GM10266 (cell line): ENCODE measurements at regions not wholly inside any gene's neighbourhood (a gene's known extent, or its start where the extent isn't known, plus 50 kb on each side); places are given as distances from the start of the nearest gene placed in this dataset.

Experiments used
- DNase-seq: peaks from one replicate; pipeline ENCODE4 v3.0.0; 2012; ENCODE audit errors: extremely low spot score
- TF ChIP-seq, protein P1 (sequence below): IDR thresholded peaks from 2 replicates; pipeline ENCODE4 v1.5.1; 2012; ENCODE audit warnings: mild to moderate bottlenecking, low read depth; ENCODE audit not compliant: control insufficient read depth, insufficient read depth; ENCODE audit errors: missing control alignments

DNA sequence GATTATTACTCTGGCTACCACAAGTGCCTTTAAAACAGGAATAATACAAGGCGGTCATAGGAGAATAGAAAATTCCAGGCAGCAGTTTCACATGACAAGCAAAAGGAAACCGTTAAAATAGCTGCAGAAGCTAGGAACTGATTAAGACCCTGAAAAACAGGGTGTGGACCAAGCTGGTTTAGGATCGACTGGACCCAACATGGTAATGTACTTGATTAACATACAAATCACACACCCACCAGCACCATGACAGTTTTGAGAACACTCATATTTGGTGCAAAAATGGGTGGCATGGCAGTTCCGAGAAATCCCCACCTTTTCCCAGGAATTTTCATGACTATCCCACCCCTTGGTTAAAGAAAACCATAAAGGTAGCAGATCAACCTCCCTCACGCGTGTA, 51.9 kb upstream of the TMEM163 start:
- no peak for DNase-seq
- TF ChIP-seq, protein P1, sequence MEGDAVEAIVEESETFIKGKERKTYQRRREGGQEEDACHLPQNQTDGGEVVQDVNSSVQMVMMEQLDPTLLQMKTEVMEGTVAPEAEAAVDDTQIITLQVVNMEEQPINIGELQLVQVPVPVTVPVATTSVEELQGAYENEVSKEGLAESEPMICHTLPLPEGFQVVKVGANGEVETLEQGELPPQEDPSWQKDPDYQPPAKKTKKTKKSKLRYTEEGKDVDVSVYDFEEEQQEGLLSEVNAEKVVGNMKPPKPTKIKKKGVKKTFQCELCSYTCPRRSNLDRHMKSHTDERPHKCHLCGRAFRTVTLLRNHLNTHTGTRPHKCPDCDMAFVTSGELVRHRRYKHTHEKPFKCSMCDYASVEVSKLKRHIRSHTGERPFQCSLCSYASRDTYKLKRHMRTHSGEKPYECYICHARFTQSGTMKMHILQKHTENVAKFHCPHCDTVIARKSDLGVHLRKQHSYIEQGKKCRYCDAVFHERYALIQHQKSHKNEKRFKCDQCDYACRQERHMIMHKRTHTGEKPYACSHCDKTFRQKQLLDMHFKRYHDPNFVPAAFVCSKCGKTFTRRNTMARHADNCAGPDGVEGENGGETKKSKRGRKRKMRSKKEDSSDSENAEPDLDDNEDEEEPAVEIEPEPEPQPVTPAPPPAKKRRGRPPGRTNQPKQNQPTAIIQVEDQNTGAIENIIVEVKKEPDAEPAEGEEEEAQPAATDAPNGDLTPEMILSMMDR: no peak

DNA sequence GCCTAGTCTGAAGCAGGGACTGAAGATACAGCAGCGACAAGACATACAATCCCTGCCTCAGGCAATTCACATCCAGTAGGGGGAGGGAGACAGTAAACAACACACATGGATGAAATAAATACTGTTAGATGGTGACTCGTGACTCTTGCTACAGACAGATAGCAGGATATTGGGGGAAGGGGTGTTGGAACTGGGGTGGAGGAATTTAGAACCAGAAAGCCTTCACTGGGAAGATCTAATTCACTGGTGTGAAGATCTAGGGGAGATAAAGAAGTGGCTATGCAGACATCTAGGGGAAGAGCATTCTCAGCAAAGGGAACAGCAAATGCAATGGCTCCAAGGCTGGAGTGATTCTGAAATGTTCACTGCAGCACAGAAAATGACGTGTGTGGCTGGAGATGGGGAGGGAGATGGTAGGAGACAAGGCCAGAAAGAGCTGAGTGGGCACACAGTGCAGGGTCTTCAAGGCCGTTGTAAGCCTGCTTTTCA, 52.6 kb upstream of the TMEM163 start:
- TF ChIP-seq, protein P1: no peak
- DNase-seq: no peak

DNA sequence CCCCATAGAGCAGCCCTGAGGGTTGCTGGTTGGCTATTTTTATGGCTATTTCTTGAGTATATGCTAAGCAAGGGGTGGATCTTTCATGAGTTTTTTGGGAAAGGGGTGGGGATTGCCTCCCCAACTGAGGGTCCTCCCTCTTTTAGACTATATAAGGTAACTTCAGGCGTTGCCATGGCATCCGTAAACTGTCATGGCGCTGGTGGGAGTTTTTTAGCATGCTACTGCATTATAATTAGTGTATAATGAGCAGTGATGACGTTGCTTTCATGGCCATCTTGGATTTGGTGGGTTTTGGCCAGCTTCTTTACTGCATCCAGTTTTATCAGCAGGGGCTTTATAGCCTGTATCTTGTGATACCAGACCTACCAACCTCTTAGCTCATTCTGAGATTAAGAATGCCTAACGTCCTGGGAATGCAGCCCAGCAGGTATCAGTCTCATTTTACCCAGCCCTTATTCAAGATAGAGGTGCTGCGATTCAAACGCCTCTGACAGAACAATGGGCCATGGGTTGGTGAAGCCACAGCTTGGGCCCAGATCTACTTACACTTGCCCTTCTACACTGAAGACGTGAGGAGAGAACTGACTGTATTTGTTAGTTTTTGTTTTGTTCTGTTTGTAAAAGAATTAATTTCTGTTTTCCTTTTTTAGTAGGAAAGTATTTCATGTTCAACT, 53.8 kb upstream of the TMEM163 start:
- no peak for DNase-seq
- TF ChIP-seq, protein P1: no peak

DNA sequence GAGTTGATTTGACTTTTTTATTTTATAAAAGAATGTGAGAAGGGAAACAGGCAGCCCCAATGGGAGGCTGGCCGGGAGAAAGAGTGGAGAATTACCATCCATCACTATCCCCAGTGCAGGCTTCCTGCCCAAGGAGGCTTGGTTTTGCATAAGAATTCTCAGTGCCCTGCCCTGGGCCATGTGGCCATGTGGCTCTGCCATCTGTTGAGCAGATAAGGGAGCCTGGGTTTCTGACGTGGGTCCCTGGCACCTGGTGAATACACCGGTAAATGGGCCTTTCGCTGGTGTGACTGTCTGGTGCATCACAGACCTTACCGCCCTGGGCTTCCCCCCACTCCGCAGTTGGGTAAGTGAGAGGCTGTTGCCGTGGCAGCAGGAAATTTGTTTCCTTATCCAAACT, 54.5 kb upstream of the TMEM163 start:
- TF ChIP-seq, protein P1: no peak
- DNase-seq: no peak

DNA sequence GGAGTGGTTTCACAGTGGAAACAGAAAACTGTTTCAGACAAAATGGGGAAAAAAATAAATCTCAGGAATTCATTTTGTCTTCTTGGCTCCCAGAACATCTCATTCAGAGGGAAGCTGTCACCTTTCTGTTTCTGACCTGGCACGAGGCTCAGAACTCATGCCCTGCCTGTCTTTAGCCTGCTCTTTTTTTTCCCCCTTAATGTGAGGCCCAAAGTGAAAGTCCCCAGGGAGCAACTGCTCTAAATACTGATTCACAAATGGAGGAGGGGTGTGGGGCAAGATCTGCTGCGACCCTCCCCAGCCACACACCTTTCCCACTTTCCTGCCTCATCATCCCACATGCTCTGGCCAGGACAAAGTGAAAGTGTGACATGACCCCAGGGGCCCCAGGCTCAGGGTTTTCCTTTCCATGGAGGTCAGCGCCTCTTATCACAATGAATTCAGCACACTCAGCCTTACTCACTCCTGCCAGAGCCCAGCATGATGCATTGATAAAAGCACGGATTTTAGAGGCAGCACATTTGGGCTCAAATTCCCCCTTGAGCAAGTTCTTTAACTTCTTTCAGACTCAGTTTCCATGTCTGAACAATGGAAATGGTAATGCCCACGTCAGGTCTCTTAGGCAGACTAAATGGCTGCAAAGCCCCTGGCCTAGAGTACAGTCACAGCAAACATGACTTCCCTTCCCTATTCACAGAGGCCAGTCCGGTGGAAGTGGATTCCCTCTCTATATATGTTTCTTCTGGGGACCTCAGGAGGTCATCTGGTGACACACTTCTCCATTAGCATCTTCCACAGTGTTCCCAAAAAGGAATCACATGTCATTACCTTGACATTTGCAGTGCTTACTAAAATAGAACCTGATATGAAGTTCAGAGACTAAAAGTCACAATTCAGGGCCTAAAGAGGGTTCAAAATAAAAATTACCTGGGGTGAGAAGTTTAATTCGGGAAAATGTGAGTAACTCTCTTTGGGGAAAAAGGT, 55.3 kb upstream of the TMEM163 start:
- TF ChIP-seq, protein P1: no peak
- DNase-seq: no peak

DNA sequence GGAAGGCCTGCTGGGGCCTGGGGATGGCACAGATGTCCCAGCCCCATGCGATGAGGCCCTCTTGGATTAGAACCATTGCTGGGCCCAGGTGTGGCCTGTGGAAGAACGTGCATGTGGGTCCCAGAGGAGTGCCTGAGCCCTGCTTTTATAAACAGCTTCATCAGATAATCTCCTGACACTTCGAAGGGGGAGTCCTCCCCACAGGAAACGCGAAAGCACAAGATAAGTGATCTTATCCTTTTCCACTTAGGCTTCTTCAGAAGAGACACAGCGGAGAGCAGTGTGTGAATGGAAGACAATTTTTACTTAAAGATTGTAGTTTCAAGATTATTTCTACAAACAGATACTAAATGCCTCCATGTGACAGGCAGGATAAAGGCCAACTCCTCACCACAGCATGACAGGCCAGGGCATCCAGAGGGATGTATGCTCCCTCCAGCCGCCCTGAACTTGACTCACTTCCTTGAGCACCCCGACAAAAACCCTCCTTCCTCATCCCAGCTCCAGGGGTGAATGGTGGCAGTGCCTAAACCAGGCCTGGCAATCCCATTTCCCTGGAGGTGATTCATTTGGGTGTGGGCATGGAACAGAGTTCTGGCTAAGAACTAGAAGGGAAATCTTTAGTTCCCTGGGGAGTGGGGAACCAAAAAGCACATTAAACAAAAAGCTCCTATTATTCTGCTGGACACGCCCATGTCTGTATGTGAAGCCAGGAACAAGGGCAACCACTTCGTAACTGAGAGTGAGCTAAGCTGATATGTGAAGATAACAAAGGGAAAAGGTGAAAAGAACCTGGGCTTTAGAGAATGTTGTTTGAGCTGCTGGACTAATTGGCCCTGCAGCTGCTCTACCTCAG, 56.2 kb upstream of the TMEM163 start:
- DNase-seq: no peak
- TF ChIP-seq, protein P1: no peak
